GM21723 (cell line): ENCODE measurements at regions not wholly inside any gene's neighbourhood (a gene's known extent, or its start where the extent isn't known, plus 50 kb on each side); places are given as distances from the start of the nearest gene placed in this dataset.

Experiments
- ATAC-seq: cut with Tn5 transposase; IDR thresholded peaks from one replicate; pipeline ENCODE4 v1.9.1; 2021; ENCODE audit warnings: mild to moderate bottlenecking, moderate library complexity; ENCODE audit not compliant: unreplicated experiment

- ATAC-seq = no peak
These were observed 64.6 kb upstream of the BCAR3 start for GRCh38 chr1:93746021-93746812.

DNA sequence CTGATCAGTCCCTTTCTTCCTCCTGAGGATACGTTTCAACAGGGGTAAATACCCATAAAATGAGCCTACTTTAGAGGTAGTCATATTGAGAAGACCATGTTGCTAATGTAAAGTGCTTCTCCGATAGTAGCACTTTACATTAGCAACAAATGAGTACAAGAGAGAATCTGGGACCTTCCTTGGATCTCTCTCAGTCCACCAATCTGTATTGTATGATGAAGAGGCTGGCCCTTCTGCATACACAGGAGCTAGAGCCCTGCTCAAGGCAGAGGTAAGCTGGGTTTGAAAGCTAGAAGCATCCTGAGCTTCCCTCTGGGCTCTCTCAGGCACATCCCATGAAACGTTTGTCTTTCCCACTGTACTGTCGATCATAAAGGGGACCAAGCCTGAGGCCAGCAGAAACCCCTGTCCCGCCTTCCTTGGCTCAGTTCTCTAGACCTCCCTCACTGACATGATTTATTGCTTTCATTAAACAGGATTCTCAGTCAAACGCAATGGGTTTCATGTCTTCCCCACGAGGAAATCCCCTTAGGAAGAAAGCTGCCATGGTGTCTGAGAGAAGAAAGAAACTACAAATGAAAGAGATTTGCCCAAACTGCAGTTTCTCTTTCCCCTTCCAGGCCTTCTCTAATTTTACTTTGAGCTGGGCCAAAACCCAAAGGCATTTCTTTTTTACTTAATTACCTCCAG lies 62.8 kb upstream of the BCAR3 start:
- no peak for ATAC-seq

GRCh38 chr1:93743465-93743864 lies 61.8 kb upstream of the BCAR3 start:
- no peak for ATAC-seq

- no peak for ATAC-seq
These were observed 59.0 kb upstream of the BCAR3 start for GRCh38 chr1:93740601-93741031.

- ATAC-seq = no peak
These were observed 58.5 kb upstream of the BCAR3 start for GRCh38 chr1:93740157-93740556.

DNA sequence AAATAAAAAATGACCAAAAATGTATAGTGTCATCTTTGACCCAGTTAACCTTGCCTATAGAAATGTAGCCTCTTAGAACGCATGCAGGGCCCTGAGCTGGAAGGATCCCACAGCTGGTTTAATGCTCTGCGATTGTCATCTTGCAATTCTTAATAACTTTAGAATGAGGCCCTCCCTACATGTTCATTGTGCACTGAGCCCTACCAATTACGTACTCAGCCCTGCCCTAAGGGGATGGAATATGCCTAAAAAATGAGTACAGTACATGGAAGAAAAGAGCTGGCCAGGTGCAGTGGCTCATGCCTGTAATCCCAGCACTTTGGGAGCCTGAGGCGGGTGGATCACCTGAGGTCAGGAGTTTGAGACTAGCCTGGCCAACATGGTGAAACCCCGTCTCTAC lies 57.8 kb upstream of the BCAR3 start:
- ATAC-seq = no peak

DNA sequence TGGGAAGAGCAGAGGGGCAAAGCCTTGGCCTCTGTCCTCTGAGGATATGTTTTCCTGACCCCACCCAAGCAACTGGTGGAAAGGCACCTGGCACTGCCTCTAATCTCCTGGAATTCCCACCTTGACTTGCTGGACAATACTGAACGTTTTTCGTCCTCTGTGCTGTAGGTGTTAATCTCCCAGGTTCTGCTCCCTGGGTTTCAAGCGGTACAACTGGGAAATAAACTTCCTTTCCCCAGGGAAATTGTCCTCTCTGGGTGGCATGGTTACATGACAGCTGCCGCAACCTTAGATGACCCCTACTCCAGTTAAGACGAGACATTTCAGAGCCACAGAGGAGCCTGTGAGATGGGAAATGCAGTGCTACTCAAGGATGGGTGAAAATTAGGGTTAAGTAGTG lies 57.3 kb upstream of the BCAR3 start:
- no peak for ATAC-seq

- no peak for ATAC-seq
These were observed 56.5 kb upstream of the BCAR3 start for GRCh38 chr1:93738075-93738622.

- ATAC-seq = no peak
These were observed 54.1 kb upstream of the BCAR3 start for GRCh38 chr1:93735722-93736121.

DNA sequence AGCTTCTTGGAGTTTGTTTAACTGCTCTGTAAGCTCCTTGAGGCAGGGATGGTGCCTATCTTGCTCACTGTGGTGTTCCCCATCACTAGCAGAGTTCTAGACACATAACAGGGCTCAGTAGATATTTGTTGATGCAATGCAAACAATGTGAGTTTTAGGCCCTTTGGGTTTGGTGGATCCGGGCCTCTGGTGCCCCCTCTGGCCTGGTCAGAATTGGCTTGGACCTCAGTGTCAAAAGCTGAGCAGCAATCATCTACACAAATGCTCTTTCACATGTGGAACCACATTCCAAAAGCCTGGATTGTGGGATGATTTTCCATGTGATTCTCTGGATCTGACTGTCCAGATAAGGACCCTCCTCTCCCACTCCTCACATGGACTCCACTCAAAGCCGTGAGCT lies 53.4 kb upstream of the BCAR3 start:
- ATAC-seq = no peak

DNA sequence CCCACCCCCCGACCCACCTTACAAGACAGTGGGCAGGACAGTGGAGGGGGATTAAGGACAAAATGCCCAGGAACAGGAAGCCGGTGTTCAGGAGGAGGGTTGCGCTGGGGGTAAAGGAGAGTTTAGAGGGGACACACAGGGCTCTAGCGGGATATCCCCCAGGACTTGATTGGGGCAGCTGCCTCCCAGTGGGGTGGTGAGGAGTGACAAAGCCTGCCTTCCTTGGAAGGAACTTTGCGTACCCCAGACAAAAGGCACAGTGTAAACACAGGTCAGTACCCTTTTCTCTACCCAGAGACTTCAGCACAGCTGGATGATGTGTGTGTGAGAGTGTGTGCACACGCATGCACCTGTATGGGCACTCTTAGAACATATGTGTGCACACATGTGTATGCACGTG lies 51.7 kb upstream of the BCAR3 start:
- ATAC-seq = no peak

GRCh38 chr1:93732514-93732913 lies 50.9 kb upstream of the BCAR3 start:
- no peak for ATAC-seq
